GM13977 (cell line): ENCODE measurements at regions not wholly inside any gene's neighbourhood (a gene's known extent, or its start where the extent isn't known, plus 50 kb on each side); places are given as distances from the start of the nearest gene placed in this dataset.

ENCODE experiments used
- DNase-seq: peaks from one replicate; pipeline ENCODE4 v3.0.0; 2012; ENCODE audit warnings: low spot score
- CTCF ChIP-seq: IDR thresholded peaks from 2 replicates; pipeline ENCODE4 v1.5.1; 2012; ENCODE audit warnings: mild to moderate bottlenecking, control low read depth; ENCODE audit not compliant: insufficient read depth; ENCODE audit errors: extremely low read depth, missing control alignments
- in situ Hi-C: fragments of 300-500 bp; cut with MboI; formaldehyde crosslinking; loops from one replicate; pipeline ENCODE4 v1.12.0; 2022; ENCODE audit warnings: low sequenced_read_pairs, low pct_unique_long_range_greater_than_20kb, mixed read lengths, inconsistent platforms; ENCODE audit not compliant: unreplicated experiment

- DNase-seq: no peak
- no peak for TF ChIP-seq CTCF
- in situ Hi-C loops: no loop called here
Measured at GRCh38 chr4:18214411-18215055, 193.0 kb upstream of the LCORL start.

GRCh38 chr4:18213576-18214198, 192.1 kb upstream of the LCORL start:
- in situ Hi-C loops: no loop called here

GRCh38 chr4:18209448-18209847, 187.9 kb upstream of the LCORL start:
- in situ Hi-C loops: no loop called here
- no peak for DNase-seq
- no peak for TF ChIP-seq CTCF

More at GRCh38 chr4:18213576-18214198, 192.1 kb upstream of the LCORL start:
- DNase-seq: no peak
- no peak for TF ChIP-seq CTCF

- TF ChIP-seq CTCF: no peak
- DNase-seq: no peak
- in situ Hi-C loops: no loop called here
Measured at GRCh38 chr4:18203966-18204365, 182.4 kb upstream of the LCORL start.

GRCh38 chr4:18202486-18202885, 180.9 kb upstream of the LCORL start:
- TF ChIP-seq CTCF: no peak
- no peak for DNase-seq
- in situ Hi-C loops: no loop called here

GRCh38 chr4:18201885-18202284, 180.3 kb upstream of the LCORL start:
- no peak for TF ChIP-seq CTCF
- DNase-seq: no peak
- in situ Hi-C loops: no loop called here
